ENCODE measurements at regions not wholly inside any gene's neighbourhood (a gene's known extent, or its start where the extent isn't known, plus 50 kb on each side); places are given as distances from the start of the nearest gene placed in this dataset.

DNA sequence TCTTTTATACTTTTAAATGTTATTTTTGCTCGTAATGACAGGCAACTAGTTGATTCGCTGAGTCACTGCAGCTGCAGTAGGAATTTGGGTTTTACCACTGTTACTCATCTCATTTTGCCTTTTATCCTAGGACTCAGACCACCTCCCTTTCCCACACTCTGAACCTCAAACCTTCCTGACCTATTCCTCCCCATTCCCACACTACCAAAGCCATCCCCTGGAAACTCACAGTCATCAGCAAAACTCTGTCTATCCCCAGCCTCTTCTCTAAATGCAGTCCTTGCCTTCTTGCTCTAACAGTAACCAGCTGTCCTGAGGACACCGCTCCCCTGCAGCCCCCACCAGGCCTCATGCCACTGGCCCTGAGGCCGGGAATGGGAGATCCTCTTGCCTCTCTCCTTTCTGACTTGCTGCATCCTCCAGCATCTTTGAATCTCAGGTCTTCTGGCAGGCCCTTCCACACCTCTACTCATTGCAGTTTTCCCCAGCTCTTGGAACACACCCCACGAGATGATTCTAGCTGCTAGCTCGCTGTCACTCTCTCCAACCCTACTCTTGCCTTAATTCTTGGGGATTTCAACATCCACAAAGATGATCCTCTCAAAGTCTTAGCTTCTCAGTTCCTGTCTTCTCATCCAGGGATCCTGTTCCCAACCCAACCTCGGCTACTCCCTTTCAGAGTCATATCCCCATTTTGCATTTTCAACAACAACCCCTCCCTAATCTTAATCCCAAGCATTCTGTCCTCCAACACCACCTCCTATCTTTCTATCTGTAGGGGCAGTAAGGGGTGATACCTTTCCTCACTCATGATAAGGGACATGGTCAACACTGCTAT lies 55.9 kb upstream of the C3orf80 start:
- H3K36me3 ChIP-seq (ENCODE audit: control insufficient read depth, insufficient read depth, low read length) = no peaks in the 10 kb centered on the region
- WGBS (ENCODE audit: insufficient coverage, low coverage, missing lambda C conversion rate) = 9% methylated on average over 7 of the region's 7 CpGs
- ChIA-PET CTCF (ENCODE audit: low intra/inter-chr PET ratio) (no interaction called here), POLR2A (interaction anchor here (0.6 to 0.7 kb wide), 3 partner anchors 38 to 265 kb away, joined by 3 to 5 read pairs (median 3); no protein-coding TSS in a partner anchor)
- H3K9ac ChIP-seq (ENCODE audit: insufficient read depth in 1 of 2, low read depth in 2 of 2, low read length in 2 of 2) = no peak overlapping the region
- H3K9me1 ChIP-seq (ENCODE audit: control insufficient read depth, insufficient read depth, low read length) = no peaks in the 10 kb centered on the region
- H3K4me3 ChIP-seq = no peak overlapping the region
- BruUV-seq (replicated peaks) = no TSS peak
- intact Hi-C loops (cut with micrococcal nuclease) = no loop called here
- in situ Hi-C loops (cut with MboI) = no loop called here
- no peak for FAIRE-seq
- H3K9me3 ChIP-seq (replicated peaks; ENCODE audit: control insufficient read depth, insufficient read depth, low read depth, low read length) = no peaks in the 10 kb centered on the region
- peaks cover 0 to under 1% of the 10 kb centered on the region in 2 experiments; a peak in 1 of 5 replicates for H3K27me3 ChIP-seq (ENCODE audit: control insufficient read depth in 2 of 2, insufficient read depth in 2 of 2, low read length in 2 of 2)
- H3K4me2 ChIP-seq (ENCODE audit: insufficient read depth, low read length) = no peak overlapping the region
- H3K4me1 ChIP-seq (replicated peaks in 1 of 2; ENCODE audit: control insufficient read depth in 2 of 2, insufficient read depth in 2 of 2, low read length in 2 of 2) = peaks cover 0 to 8% of the 10 kb centered on the region in 2 experiments; a peak in 2 of 5 replicates
- ATAC-seq = no peak; the same call in 2 of the 3 replicates
- peak in 2 of 4 experiments; percentile 8 to 22 for DNase-seq (ENCODE audit: extremely low read depth in 1 of 4, low spot score in 3 of 4)
- no peaks in the 10 kb centered on the region for H4K20me1 ChIP-seq (replicated peaks; ENCODE audit: control insufficient read depth, insufficient read depth, low read length)
- no peaks in the 10 kb centered on the region for H3K79me2 ChIP-seq (ENCODE audit: control insufficient read depth, insufficient read depth, low read length)
- H2AFZ ChIP-seq (ENCODE audit: low read depth, low read length) = 0 out of 2 replicates have a peak overlapping the region, but pooled peaks have one; percentile 40
- no peak overlapping the region for H3K27ac ChIP-seq (ENCODE audit: extremely low read depth, low read depth, low read length)
- TF ChIP-seq, protein P1, sequence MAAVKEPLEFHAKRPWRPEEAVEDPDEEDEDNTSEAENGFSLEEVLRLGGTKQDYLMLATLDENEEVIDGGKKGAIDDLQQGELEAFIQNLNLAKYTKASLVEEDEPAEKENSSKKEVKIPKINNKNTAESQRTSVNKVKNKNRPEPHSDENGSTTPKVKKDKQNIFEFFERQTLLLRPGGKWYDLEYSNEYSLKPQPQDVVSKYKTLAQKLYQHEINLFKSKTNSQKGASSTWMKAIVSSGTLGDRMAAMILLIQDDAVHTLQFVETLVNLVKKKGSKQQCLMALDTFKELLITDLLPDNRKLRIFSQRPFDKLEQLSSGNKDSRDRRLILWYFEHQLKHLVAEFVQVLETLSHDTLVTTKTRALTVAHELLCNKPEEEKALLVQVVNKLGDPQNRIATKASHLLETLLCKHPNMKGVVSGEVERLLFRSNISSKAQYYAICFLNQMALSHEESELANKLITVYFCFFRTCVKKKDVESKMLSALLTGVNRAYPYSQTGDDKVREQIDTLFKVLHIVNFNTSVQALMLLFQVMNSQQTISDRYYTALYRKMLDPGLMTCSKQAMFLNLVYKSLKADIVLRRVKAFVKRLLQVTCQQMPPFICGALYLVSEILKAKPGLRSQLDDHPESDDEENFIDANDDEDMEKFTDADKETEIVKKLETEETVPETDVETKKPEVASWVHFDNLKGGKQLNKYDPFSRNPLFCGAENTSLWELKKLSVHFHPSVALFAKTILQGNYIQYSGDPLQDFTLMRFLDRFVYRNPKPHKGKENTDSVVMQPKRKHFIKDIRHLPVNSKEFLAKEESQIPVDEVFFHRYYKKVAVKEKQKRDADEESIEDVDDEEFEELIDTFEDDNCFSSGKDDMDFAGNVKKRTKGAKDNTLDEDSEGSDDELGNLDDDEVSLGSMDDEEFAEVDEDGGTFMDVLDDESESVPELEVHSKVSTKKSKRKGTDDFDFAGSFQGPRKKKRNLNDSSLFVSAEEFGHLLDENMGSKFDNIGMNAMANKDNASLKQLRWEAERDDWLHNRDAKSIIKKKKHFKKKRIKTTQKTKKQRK (IDR thresholded peaks at IDR 0.05; ENCODE audit: borderline replicate concordance, low read depth, low read length) = no peak
- TF ChIP-seq PHTF2 (CRISPR knock-in tag; IDR thresholded peaks at IDR 0.05) (no peak), EHMT2 (IDR thresholded peaks at IDR 0.05) (0 out of 2 replicates have a peak, but pooled peaks have one; percentile 16), FOSL1 (tag; conservative IDR thresholded peaks at IDR 0.05) (peak; percentile 31; the same call in 1 of the 2 replicates), CBX5 (IDR thresholded peaks at IDR 0.05; ENCODE audit: borderline replicate concordance, low read depth) (no peak), ZNF668 (CRISPR knock-in tag; IDR thresholded peaks at IDR 0.05) (no peak), MAFK (IDR thresholded peaks at IDR 0.05; ENCODE audit: low read length) (peak; percentile 57; the same call in 1 of the 2 replicates), C11orf30 (IDR thresholded peaks at IDR 0.05; ENCODE audit: low read depth) (peak; percentile 83), MAFF (IDR thresholded peaks at IDR 0.05; ENCODE audit: low read length) (peak; percentile 56; the same call in 1 of the 2 replicates), NFE2L1 (tag; IDR thresholded peaks at IDR 0.05; ENCODE audit: borderline replicate concordance, low read depth) (peak; percentile 48), ZNF76 (CRISPR knock-in tag; IDR thresholded peaks at IDR 0.05; ENCODE audit: borderline replicate concordance) (no peak), MEF2D (tag; conservative IDR thresholded peaks at IDR 0.05; ENCODE audit: low read depth) (no peak), NFE2 (IDR thresholded peaks at IDR 0.05; ENCODE audit: low read depth) (peak; percentile 89), ZNF316 (IDR thresholded peaks at IDR 0.05) (peak; percentile 89)
- TF ChIP-seq, protein P2, sequence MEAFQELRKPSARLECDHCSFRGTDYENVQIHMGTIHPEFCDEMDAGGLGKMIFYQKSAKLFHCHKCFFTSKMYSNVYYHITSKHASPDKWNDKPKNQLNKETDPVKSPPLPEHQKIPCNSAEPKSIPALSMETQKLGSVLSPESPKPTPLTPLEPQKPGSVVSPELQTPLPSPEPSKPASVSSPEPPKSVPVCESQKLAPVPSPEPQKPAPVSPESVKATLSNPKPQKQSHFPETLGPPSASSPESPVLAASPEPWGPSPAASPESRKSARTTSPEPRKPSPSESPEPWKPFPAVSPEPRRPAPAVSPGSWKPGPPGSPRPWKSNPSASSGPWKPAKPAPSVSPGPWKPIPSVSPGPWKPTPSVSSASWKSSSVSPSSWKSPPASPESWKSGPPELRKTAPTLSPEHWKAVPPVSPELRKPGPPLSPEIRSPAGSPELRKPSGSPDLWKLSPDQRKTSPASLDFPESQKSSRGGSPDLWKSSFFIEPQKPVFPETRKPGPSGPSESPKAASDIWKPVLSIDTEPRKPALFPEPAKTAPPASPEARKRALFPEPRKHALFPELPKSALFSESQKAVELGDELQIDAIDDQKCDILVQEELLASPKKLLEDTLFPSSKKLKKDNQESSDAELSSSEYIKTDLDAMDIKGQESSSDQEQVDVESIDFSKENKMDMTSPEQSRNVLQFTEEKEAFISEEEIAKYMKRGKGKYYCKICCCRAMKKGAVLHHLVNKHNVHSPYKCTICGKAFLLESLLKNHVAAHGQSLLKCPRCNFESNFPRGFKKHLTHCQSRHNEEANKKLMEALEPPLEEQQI (IDR thresholded peaks at IDR 0.05) = no peak
- TF ChIP-seq, protein P3, sequence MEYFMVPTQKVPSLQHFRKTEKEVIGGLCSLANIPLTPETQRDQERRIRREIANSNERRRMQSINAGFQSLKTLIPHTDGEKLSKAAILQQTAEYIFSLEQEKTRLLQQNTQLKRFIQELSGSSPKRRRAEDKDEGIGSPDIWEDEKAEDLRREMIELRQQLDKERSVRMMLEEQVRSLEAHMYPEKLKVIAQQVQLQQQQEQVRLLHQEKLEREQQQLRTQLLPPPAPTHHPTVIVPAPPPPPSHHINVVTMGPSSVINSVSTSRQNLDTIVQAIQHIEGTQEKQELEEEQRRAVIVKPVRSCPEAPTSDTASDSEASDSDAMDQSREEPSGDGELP (CRISPR knock-in tag; IDR thresholded peaks at IDR 0.05; ENCODE audit: borderline replicate concordance) = peak; percentile 40; the same call in 1 of the 2 replicates

All from K562 (cell line).